ENCODE measurements at regions not wholly inside any gene's neighbourhood (a gene's known extent, or its start where the extent isn't known, plus 50 kb on each side); places are given as distances from the start of the nearest gene placed in this dataset.
"Not testable (repeated sequence)": the region's sequence is repeated elsewhere in the genome, so short reads cannot be mapped to it uniquely, and the experiment has no call there.

DNA sequence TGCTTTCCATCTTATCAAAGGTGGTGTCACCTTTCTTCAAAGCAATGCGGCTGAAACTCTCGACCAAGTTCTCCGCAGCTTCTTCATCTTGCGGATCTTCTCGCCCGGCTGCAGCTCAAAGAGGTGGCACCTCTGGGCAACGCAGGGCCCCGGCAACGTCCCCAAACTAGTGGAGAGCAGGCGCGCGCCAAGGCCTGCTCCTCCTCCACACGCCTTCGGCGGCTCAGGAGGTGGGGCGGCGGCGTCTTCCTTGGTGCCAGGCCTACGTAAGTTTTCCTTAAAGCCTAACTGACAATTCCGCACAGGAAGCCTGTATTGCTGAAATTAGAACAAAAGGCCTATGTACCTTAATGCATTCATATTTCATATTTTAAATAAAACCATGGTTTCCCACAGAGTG, 112.0 kb downstream of the TMX1 start:
- DNase-seq: no peak

DNA sequence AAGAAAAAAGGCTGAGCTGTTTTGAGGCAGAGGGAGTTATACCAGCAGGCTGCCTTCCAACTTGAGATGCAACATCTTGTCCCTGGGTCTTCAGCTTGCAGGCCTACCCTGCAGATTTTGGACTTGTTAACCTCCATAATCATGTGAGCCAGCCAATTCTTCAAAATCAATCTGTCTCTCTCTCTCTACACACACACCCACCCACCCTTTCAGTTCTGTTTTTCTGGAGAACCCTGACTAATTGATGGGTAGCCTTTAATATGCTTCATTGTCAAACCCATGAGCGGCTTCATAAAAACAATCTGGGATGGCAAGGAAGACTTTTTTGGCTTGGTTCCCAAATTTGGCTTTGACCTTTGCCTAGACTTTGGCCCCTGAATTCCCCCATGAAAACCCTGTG, 113.9 kb downstream of the TMX1 start:
- DNase-seq: no peak

DNA sequence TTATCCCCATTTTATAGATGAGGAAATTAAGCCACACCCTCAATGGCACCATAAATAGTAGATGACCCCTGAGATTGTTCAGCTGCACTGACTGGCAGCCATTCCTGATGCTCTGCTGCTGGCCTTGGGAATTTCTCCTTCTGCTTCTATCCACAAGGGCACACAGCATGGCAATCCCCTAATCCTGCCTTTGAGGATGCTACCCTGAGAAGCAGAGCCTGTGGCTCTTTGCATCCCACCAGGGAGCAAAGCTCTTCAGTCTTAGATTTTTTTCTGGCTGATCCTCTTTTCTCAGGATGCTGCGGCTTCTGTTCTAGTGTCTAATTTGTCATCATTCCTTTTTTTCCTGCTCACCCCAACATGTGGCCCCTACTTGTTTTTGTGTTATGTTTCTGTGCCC, 114.8 kb downstream of the TMX1 start:
- DNase-seq: no peak

DNA sequence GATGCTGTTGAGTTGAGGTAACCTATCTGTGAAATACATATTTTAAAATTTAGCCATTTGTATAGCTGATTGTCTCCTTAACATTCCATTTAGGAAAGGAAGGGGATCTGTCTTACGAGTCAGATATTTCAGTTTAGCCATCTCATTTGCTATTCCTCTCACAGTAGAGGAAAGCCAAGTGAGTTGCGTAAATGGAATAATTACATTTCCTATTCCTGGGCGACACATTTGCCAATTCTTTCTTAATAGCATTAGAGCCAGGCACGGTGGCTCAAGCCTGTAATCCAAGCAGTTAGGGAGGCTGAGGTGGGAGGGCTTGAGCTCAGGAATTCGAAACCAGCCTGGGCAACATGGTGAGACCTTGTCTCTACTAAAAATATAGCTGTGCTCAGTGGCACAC, 116.3 kb downstream of the TMX1 start:
- DNase-seq: no peak

DNA sequence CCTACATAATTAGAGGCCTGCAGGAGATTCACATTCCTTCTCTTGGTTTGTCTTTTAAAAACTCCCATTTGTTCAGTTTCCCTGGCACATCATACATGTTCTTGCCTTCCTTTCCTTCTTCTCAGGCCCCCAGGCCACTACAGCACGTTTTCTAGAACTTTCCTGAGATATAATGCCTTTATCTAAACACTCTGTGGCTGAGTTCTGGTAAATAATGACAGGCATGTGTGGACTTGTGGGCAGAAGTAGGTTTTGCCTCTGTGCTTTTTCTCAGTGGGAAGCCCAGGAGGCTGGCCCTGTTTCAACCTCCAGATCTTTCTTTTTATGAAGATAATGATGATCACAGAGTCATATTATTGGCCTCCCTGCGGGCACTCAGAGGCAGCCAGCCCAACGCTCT, 117.2 kb downstream of the TMX1 start:
- DNase-seq: no peak

DNA sequence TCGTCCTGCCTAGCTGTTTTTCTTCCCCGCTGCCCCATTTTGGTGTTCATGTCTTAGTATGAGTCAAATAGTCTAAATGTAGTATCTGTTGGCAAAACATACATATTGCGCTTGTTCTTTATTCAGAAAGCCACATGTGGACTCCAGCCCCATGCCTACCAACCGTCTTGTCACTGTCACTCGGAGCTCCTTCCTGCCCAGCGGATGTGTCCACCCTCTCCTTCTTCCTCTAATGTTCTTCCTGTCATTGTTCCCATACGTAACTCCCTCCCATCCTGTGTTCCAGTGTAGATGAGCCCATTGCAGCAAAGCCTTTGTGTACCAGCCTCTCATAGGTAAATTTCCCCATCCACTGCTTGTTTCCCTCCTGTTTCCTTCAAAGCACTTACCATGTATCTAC, 120.5 kb downstream of the TMX1 start:
- DNase-seq: no peak

DNA sequence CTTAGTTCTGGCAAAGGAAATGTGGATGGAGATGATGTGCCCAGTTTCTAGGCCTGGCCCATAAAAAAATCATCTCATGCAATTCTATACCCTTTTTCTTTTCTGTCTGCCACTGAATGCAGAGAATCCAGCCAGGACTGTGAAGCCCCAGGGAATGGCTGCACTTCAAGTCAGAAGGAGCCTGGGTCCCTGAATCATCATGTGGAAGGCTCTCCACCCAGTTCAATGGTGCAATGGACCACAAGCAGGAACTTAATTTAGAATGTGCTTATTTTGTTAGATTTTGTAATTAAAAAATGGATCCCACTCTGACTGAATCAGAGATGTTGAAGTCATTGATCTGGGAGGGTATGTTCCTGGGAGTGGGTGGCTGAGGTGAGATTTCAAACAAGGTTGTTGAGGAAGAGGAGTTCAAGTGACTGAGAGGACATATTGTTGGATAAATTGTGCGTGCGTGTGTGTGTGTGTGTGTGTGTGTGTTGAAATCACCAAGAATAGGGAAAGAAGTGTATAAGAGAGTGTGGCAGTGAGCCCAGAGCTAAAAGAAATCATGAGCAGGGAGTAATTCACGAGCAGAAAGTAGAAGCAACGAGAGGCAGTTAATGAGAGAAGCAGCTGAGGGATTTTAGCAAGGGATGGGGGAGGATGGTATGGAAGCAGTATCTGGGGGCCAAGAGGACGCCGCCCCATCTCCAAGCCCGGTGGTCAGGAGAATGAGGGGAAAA, 125.4 kb downstream of the TMX1 start:
- no peak for DNase-seq

DNA sequence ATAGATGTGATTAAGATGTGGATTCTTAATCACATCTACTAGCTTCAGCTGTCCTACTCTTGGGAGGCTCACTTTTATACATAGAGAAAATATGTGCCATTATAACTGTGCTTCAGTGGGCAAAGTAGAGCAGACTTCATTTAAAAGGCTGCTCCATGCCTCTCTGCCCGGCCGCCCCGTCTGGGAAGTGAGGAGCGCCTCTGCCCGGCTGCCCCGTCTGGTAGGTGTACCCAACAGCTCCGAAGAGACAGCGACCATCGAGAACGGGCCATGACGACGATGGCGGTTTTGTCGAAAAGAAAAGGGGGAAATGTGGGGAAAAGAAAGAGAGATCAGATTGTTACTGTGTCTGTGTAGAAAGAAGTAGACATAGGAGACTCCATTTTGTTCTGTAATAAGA, 126.4 kb downstream of the TMX1 start:
- not testable (repeated sequence) for DNase-seq

DNA sequence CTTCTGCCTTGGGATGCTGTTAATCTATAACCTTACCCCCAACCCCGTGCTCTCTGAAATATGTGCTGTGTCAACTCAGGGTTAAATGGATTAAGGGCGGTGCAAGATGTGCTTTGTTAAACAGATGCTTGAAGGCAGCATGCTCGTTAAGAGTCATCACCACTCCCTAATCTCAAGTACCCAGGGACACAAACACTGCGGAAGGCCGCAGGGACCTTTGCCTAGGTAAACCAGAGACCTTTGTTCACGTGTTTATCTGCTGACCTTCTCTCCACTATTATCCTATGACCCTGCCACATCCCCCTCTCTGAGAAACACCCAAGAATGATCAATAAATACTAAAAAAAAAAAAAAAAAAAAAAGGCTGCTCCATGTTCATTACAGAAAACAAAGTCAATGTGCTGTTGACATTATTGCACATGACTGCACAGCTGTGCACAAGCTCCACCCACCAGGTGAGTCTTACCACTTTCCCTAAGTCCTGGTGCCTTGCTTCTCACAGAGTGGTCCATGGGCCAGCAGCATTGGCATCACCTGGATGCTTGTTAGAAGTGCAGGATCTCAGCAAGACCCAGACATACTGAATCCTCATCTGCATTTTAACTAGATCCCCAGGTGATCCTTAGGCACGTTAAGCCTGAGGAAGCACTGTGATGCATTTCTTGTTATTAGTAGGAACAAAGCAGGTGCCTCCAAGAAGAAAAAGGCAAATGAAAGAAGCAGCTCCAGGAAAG, 127.0 kb downstream of the TMX1 start:
- DNase-seq: not testable (repeated sequence)

DNA sequence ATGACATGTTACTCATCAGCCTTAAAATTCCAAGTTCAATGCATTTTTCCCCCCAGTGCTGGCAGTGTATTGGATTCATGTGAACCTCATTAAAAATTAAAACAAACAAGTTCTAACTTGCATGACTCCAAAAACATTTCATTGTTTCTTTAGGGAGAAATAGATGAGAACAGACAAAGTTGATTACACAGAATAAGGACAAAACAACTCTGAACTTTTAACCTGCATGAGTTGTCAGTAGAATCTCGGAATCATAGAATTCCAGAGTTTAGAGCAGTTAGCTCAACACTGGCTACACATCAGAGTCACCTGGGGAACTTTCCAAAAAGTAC, 127.5 kb downstream of the TMX1 start:
- peak; percentile 81 for DNase-seq

DNA sequence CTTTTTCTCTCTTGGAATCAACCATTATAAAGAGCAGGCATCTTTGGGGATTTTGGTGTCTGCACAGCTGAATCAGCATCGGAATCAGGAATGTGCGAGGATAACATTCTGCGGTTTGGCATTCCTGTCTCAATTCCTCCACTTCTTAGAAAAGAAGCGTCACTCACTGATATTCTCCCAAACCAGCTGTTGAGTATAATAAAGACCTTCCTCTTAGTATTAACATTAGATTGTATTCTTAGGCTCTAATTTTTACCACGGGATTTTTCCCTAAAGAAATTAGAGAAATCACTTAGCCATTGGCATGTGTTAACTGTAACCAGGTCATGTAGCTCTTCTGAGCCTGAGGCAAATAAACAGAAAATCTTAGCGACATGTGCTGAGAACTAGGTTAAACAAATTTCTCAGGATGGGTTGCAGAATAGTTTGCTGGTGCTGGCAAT, 128.7 kb downstream of the TMX1 start:
- DNase-seq: peak; percentile 89

DNA sequence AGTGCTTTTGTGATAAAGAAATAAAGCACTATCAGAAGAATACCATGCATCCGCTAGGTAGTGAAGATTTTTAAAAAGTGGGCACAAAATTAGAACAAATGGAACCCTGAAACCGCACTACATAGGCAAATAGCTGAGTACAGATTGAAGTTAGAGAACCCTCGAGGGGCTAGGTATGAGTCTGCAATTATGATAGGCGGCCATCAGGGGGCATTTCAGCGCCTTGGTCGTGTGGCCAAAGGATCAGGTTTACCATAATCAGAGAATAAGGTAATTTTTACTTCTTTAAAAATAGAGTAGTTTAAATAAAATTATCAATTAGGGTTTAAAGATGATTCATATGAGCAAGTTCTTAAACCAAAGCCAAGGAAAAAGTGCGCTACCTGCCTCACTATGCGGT, 129.8 kb downstream of the TMX1 start:
- DNase-seq: no peak

DNA sequence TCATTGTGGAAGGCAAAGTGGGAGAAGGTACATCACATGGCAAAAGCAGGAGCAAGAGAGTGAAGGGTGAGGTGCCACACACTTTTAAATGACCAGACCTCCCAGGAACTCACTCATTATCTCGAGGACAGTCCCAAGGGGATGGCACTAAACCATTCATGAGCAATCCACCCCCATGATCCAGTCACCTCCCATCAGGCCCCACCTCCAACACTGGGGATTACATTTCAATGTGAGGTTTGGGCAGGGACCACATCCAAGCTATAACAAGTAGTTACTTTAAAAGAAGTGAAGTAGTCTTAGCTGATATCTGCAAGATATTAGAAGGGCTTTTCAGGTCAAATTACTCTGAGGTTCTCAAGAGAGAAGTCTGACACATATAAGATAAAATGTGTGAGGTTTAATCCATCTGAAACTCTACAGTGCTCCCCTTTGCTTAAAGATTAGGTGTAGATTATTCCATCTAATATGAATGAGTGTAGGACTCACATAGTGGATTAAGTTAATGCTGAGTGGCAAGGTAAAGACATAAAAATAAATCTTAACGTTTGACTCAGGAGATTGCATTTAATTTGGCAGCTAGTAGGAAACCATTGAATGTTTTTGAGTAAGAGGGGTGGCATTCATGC, 130.8 kb downstream of the TMX1 start:
- no peak for DNase-seq

DNA sequence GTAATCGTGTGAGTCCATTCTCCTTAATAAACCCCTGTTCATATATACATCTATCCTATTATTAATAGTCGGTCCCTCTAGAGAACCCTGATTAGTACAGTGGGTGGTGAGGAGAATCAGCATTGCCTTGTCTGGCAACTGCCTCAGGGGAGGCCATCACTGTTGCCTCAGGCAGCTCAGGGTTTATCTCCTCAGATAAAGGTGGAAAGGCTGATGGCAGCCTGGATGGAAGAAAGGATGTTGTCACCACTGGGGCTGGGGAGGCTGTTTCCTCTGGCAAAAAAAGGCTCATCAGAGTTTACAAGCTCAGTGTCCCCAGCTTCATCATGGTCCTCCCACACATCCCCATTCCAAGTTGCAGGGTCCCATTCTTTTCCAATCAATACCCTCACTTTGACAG, 137.1 kb downstream of the TMX1 start:
- not testable (repeated sequence) for DNase-seq

DNA sequence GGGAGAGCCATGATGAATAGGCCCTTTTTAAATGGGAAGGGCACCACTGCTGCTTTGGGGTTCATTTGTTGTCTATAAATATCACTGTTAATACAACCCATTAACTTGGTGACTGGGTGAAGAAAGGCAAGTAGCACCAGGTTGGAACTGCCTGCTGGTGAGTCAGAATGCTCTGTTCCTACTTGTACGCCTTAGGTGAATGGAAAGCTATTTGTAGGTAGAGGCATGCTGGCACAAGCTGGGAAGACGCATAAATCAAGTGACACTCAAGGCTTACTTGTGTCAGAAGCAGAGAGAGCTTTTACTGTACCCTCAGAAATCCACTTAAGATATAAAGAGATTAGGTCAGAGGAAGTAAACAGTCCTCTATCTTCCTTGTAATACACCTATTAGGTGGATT, 142.5 kb downstream of the TMX1 start:
- DNase-seq: peak; percentile 6

DNA sequence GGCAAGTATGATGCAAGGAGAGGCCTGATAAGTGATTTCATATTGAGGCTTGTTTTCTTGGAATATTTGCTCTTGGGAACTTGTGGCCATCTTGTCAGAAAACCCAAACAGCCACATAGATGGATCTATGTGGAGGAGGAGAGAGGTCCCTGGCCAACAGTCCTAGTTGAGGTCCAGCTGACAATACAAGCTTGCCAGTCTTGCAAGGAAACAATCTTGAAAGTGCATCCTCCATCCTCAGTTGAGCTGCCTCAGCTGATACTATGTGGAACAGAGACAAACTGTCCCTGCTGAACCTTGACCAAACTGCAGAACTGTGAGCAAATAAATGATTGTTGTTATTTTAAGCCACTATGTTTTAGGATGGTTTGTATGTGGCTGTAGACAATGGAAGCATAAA, 146.4 kb downstream of the TMX1 start:
- no peak for DNase-seq

DNA sequence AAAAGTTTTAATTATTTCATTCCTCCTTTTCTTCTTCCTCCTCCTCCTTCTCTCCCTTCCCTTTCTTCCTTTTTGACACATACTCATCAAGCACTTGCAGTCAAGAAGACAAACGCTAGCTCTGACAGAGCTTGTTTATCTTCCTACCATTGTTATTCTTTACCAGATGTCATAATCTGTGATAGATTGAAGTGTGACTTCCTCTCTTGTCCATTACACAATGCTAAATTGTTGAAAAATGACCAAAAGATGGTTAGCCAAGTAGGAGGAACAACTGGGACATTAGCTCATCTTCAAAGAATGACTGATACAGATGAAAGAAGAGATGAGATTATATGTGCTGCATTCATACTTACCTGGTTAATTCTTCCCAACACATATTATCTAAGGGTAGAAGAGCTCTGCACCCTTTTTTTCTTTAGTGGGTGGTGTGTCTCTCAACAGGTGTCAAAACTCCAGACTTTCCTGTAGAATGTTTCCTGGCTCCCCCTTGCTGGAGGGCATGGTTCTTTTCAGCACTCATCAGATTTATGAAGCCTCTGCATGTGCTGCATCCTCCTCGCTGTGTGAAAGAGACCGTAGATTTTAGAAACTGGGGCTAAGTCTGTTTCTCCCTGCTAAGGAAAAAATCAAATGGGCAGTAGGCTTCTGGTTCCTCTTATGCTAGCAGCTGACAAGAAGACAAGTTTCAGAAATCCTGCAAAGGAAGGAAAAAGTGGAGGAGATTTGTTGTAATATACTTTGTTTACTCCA, 147.1 kb downstream of the TMX1 start:
- peak; percentile 3 for DNase-seq

DNA sequence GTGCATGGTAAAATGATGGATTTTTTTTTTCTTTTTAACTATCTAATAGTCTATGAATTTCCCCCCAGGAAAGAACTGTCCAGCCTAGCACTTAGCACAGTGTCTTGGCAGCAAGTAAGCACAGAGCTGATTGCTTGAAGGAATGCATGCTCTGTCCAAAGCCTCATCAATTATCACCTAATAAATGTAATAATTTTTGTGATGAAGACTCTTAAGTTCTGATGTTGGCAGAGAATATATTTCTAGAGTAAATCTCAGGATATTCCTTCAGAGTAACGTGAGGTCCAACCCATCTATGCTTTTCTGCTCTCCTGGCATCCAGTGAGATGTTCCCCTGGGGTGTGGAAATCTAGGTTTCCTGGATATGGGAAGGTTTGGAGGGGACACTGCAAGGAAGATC, 152.4 kb downstream of the TMX1 start:
- no peak for DNase-seq

DNA sequence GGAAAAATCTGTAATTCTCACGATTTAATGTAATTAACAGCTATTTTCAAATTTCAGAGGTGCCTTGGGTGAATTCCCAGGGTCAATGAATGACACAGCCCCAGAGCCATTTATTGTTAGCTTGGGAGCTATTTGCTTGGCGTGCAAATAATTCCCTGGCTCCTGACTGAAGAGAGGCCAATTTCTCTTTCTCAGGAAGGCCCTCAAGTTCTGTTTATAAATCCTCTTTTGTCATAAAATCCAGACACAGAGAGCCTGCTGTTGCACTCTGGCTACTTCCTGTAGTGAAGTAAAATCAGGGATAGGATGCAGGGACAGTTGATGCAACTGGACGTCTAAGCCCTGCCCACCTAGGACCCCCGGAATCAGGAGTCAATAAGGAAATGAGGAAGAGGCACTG, 154.3 kb downstream of the TMX1 start:
- no peak for DNase-seq

DNA sequence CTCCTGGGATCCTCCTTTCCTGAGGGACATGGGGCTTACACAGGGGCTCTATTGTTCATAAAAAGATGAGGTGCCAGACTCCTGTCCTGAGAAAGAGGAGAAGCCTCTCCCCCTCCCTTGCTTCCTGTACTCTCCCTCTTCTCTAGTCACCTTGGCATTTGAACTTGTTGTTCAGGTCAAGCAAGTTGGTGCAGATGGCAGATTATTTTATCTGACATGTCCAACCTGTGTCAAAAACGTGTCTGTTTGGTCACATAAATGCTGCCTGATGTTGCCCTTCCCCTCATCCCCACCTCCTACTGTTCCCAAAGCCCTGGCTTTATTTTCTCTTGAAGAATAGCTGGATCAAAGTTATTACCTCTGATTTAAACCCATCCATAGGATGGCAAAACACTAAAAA, 154.8 kb downstream of the TMX1 start:
- DNase-seq: no peak

DNA sequence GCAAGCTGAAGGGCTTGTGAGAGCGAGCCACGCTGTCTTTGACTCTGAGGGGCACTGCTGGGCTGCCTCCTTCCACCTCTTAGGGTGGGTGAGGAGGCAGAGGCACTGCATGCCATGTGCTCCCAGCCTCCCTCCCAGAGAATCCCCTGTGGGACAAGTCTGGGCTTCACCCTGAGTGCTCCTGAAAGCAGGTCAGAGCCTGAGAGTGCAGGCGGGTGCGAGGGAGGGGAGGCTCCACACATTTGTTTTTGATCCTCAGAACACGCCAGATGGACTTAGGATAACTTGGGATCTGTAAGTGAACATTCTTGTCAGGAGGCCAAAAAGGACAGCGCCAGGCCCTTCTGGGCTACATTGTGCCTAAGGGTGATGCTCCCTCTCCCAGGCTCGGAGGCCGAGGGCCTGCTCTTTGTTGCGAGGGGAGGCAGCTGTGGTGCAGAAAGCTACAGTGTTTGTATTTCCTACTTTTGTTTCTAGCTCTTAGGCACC, 155.4 kb downstream of the TMX1 start:
- DNase-seq: peak; percentile 63

DNA sequence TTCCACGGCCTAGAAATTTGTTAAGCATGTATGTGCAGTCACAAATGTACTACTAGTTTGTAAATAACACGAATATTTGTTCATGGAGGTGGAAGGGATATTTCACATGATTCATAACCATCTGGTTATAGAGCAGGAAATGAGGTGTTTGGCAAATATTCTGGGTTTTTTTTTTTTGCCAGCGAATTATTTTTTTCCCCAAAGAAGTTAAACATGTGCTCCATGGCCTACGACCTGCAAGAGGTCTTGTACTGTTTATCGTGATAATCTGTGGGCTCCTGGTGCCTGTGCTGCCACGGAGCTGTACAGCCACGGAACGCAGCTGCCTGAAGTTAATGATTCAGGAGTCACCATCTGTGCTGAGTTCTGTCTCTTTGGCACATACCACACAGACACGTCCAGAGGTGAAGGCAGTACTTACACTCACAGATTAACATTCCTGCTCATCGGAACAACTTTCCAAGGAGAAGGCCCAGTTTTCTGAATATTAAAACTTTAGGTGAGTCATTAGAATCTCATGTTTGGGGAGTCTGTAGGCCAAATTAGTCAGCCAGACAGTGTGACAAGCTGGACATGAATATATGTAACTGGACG, 156.3 kb downstream of the TMX1 start:
- peak; percentile 19 for DNase-seq
